GM18858 (cell line): ENCODE measurements at regions not wholly inside any gene's neighbourhood (a gene's known extent, or its start where the extent isn't known, plus 50 kb on each side); places are given as distances from the start of the nearest gene placed in this dataset.
A peak's percentile ranks its signal among the peaks of the same experiment; 100 is the strongest.

ENCODE experiments used
- ATAC-seq: cut with Tn5 transposase; IDR thresholded peaks from one replicate; pipeline ENCODE4 v1.9.1; 2021; ENCODE audit not compliant: unreplicated experiment

GRCh38 chr6:134379076-134379475 is 61.2 kb upstream of the SGK1 start:
- ATAC-seq = peak; percentile 79

GRCh38 chr6:134378426-134378825 is 60.5 kb upstream of the SGK1 start:
- ATAC-seq = no peak

- no peak for ATAC-seq
These were observed 58.9 kb upstream of the SGK1 start for GRCh38 chr6:134376785-134377184.

- no peak for ATAC-seq
These were observed 57.3 kb upstream of the SGK1 start for GRCh38 chr6:134375220-134375580.

GRCh38 chr6:134374491-134375219 is 56.7 kb upstream of the SGK1 start:
- no peak for ATAC-seq

GRCh38 chr6:134373993-134374392 is 56.1 kb upstream of the SGK1 start:
- no peak for ATAC-seq

GRCh38 chr6:134373282-134373922 is 55.5 kb upstream of the SGK1 start:
- ATAC-seq = peak; percentile 94

- no peak for ATAC-seq
These were observed 54.8 kb upstream of the SGK1 start for GRCh38 chr6:134372603-134373281.

- ATAC-seq = no peak
These were observed 50.8 kb upstream of the SGK1 start for GRCh38 chr6:134368670-134369069.
